ENCODE measurements at regions not wholly inside any gene's neighbourhood (a gene's known extent, or its start where the extent isn't known, plus 50 kb on each side); places are given as distances from the start of the nearest gene placed in this dataset.

GRCh38 chr10:131805696-131806095 lies 95.1 kb upstream of the PPP2R2D start:
- Histone ChIP-seq H3K9me3 (ENCODE audit: low read length) (no peaks in the 10 kb centered on the region), H4K20me1 (ENCODE audit: insufficient read depth, low read length) (peaks cover 2% of the 10 kb centered on the region; the same call in 1 of the 2 replicates), H3K4me3 (replicated peaks in 1 of 3; ENCODE audit: insufficient read depth in 1 of 3, low read depth in 2 of 3, low read length in 3 of 3) (no peak overlapping the region), H3K36me3 (replicated peaks in 1 of 2; ENCODE audit: control insufficient read depth in 1 of 2, insufficient read depth in 2 of 2, low read length in 2 of 2) (no peaks in the 10 kb centered on the region), H3K4me1 (ENCODE audit: insufficient read depth, low read length) (no peaks in the 10 kb centered on the region), H3K27me3 (ENCODE audit: control insufficient read depth in 1 of 2, insufficient read depth in 2 of 2, low read length in 2 of 2) (peaks cover 1 to 32% of the 10 kb centered on the region in 2 experiments; a peak in 4 of 5 replicates), H2AFZ (ENCODE audit: low read length) (no peak overlapping the region), H3K79me2 (ENCODE audit: insufficient read depth, low read length) (no peaks in the 10 kb centered on the region), H3K9ac (ENCODE audit: insufficient read depth, low read depth, low read length) (no peak overlapping the region), H3K27ac (ENCODE audit: extremely low read length, insufficient read depth, low read length) (no peak overlapping the region), H3K4me2 (ENCODE audit: low read depth, low read length) (no peak overlapping the region)
- no peak for ATAC-seq
- 21% methylated on average over 4 of the region's 4 CpGs for WGBS (ENCODE audit: low lambda C conversion rate)
- BruUV-seq (replicated peaks): no TSS peak
- in situ Hi-C loops (cut with HindIII; ENCODE audit: extremely low pct_ligation_motif_present, low pct_unique_long_range_greater_than_20kb) (no loop called here), intact Hi-C loops (cut with micrococcal nuclease; ENCODE audit: unreplicated experiment) (no loop called here)
- FAIRE-seq: no peak
- no peak for TF ChIP-seq LCORL (IDR thresholded peaks at IDR 0.05)
- TF ChIP-seq LCORL (CRISPR knock-in tag; IDR thresholded peaks at IDR 0.05): no peak
- no peak for TF ChIP-seq SMC3 (IDR thresholded peaks at IDR 0.05; ENCODE audit: low read length)
- TF ChIP-seq NR0B2 (CRISPR knock-in tag; IDR thresholded peaks at IDR 0.05): no peak
- no peak for TF ChIP-seq CSRNP1 (CRISPR knock-in tag; IDR thresholded peaks at IDR 0.05)
- no peak for TF ChIP-seq ZNF761 (CRISPR knock-in tag; conservative IDR thresholded peaks at IDR 0.05)
- TF ChIP-seq PRMT3 (CRISPR knock-in tag; IDR thresholded peaks at IDR 0.05; ENCODE audit: borderline replicate concordance, low read depth): no peak
- TF ChIP-seq RARA (CRISPR knock-in tag; IDR thresholded peaks at IDR 0.05): no peak
- TF ChIP-seq ZUFSP (CRISPR knock-in tag; IDR thresholded peaks at IDR 0.05; ENCODE audit: borderline replicate concordance): no peak
- TF ChIP-seq ZNF563 (CRISPR knock-in tag; IDR thresholded peaks at IDR 0.05): no peak
- TF ChIP-seq TAF15 (IDR thresholded peaks at IDR 0.05; ENCODE audit: low read depth, low read length, poor library complexity, severe bottlenecking): no peak
- TF ChIP-seq ERF (CRISPR knock-in tag; IDR thresholded peaks at IDR 0.05): no peak
- TF ChIP-seq MAX (IDR thresholded peaks at IDR 0.05): no peak
- TF ChIP-seq ZNF569 (CRISPR knock-in tag; IDR thresholded peaks at IDR 0.05; ENCODE audit: borderline replicate concordance): no peak
- no peak for TF ChIP-seq RNF2 (conservative IDR thresholded peaks at IDR 0.05; ENCODE audit: low read depth)
- no peak for TF ChIP-seq SAP130 (CRISPR knock-in tag; IDR thresholded peaks at IDR 0.05; ENCODE audit: low read depth)
- TF ChIP-seq ZNF180 (CRISPR knock-in tag; IDR thresholded peaks at IDR 0.05; ENCODE audit: borderline replicate concordance, low read depth): no peak
- no peak for TF ChIP-seq ZNF383 (CRISPR knock-in tag; IDR thresholded peaks at IDR 0.05; ENCODE audit: borderline replicate concordance)
- no peak for TF ChIP-seq GATA4 (IDR thresholded peaks at IDR 0.05; ENCODE audit: borderline replicate concordance, low read depth)
- no peak for TF ChIP-seq MYPOP (CRISPR knock-in tag; IDR thresholded peaks at IDR 0.05)
- POLR2A ChIA-PET: no interaction called here
- DNase-seq (ENCODE audit: low spot score): no peak
- CTCF ChIA-PET (ENCODE audit: low intra/inter-chr PET ratio, low total read pairs): no interaction called here
